HG03066 (cell line): ENCODE measurements at regions not wholly inside any gene's neighbourhood (a gene's known extent, or its start where the extent isn't known, plus 50 kb on each side); places are given as distances from the start of the nearest gene placed in this dataset.

ENCODE experiments used
- ATAC-seq: cut with Tn5 transposase; IDR thresholded peaks from one replicate; pipeline ENCODE4 v1.9.1; 2021; ENCODE audit warnings: low read depth; ENCODE audit not compliant: unreplicated experiment

GRCh38 chr6:81694855-81695254 lies 57.6 kb downstream of the TENT5A start:
- no peak for ATAC-seq

DNA sequence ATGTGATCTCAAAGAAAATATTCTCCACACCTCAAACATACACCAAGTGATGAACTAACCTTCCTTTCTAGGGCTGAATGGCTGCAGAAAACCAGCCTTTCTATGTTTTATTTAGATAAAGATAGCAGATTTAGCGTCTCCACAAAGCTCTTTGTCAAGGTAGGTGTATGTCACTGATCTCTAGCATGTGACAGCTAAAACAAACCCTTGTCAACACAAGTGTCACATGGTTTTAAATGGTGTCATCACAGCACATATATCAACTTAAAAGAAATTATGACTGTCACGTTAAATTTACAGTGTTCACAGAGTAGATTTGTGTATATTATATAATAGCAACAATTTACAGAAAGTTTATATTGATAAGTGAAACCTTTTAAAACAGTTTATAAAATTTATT lies 58.3 kb downstream of the TENT5A start:
- no peak for ATAC-seq

GRCh38 chr6:81693266-81693665 lies 59.2 kb downstream of the TENT5A start:
- ATAC-seq: no peak

DNA sequence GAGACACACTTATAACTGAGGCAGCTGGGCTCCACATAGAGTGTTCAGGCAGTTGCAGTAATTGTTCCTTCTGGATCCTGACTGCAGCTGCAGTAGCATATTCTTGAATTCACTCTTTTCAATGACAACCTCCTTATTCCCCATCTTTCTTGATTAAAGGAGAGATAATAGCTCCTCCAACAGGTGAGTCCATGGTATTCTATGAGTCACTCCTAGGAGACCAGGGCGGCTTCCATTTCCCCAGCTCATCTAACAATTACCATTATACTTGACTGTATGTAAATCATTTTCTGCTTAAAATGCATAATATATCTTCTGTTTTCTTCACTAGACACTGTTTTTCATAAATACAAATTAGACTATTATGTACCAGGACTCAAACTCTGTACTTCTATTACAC lies 62.4 kb downstream of the TENT5A start:
- ATAC-seq: no peak

GRCh38 chr6:81689580-81689979 lies 62.9 kb downstream of the TENT5A start:
- no peak for ATAC-seq

- no peak for ATAC-seq
Measured at GRCh38 chr6:81683912-81684311, 68.6 kb downstream of the TENT5A start.

- ATAC-seq: no peak
Measured at GRCh38 chr6:81682858-81683620, 69.4 kb downstream of the TENT5A start.

GRCh38 chr6:81682235-81682795 lies 70.2 kb downstream of the TENT5A start:
- ATAC-seq: no peak

DNA sequence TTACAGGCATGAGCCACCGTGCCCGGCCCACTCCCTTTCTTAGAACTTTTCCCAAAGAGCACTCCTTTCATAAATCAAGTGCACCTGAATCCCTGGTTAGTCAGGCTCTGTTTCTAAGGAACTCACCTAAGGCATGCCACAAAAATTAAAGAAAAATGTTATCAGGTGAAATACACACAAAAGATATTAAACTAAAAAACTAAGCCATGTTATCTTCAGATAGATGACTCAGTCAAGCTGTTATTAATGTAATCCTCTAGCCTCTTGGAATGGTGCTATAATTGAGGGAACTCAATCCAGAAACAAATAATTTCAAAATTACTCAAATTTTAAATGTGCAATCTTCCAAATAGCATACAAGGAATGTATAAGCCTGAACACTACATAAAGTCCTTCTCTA lies 83.0 kb downstream of the TENT5A start:
- no peak for ATAC-seq

DNA sequence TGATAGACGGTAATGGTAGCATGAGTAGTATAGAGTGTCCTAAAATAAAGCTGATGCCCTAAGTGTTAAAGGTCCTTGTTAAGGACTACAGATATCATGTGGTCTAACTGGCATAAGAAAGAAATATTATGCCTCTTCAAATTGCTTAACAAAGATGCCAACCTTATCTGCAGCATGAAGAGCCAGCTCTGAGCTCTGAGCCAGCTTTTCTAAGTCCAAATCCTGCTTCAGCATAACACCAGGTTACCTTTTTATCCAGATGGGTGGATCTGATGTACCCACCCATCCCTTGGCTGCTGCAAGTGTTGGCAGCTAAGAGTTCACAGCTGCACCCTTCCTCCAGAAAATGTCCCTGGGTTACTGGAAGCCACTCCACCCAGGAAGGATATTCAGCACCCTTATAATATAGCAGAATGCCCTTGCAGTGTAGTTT lies 83.8 kb downstream of the TENT5A start:
- ATAC-seq: no peak

DNA sequence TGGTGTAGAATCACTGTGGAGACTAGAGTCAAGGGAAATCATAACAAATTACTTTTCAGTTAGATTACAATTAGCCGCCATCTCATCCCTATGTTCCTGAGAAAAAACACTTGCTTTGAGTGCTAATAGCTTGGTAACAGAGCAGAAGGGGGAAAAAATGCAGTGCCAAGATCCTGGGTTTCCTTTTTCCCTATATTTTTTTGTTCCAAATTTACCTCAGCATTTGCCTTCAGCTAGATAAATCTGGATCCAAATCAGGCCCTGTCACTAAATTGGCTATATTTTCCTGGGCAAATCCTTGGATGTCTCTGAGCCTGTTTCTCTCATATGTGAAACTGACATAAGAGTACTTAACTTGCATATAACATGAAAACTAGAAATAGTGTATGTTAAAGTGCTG lies 86.0 kb downstream of the TENT5A start:
- no peak for ATAC-seq

- no peak for ATAC-seq
Measured at GRCh38 chr6:81656231-81656630, 96.2 kb downstream of the TENT5A start.

DNA sequence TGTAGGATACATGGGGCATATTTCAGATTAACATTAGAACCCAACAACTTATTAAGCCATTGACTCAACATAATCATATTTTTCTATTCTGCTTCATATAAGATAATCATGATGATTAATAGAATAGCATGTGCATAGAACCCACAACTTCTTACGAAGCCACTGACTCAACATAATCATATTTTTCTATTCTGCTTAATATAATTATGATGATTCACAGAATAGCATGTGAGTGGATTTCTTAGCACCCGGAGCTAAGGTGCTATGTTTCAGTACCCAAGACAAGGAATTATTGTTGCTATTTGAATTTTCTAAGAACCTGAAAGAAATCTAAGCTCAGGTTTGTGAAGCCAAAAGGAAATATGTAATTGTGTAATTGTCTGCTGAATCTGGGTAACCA lies 96.8 kb downstream of the TENT5A start:
- no peak for ATAC-seq

DNA sequence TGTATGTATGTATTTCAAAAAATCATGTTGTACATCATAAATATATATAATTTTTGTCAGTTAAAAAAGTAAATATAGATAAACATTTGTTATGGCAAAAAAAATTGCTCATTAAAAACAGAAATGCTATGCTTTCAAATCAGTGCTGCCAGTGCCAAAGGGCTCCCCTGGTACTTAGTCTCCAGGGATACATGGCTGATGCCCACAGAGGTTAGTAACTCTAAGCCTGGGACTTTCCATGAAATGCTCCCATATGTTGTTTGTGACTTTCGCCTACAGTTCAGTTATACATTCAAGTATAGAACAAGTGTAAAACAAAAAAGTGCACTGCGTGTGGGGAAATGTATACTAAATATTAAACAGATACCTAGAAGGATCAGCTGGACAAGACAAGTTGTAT lies 104.0 kb downstream of the TENT5A start:
- no peak for ATAC-seq

DNA sequence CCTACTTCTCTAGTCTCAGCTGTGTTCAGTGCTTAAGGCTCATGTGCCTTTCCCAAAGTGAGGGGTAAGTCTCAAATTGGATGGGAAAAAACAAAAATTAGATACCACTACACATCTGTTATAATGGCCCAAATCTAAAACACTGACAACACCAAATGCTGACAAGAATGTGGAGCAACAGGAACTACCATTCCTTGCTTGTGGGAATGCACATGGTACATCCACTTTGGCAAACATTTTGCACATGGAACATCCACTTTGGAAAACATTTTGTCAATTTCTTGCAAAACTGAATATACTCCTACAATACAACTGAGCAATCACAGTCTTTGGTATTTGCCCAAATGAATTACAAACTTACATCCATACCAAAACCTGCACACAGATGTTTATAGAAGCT lies 109.3 kb downstream of the TENT5A start:
- no peak for ATAC-seq

- no peak for ATAC-seq
Measured at GRCh38 chr6:81640891-81641290, 111.6 kb downstream of the TENT5A start.

DNA sequence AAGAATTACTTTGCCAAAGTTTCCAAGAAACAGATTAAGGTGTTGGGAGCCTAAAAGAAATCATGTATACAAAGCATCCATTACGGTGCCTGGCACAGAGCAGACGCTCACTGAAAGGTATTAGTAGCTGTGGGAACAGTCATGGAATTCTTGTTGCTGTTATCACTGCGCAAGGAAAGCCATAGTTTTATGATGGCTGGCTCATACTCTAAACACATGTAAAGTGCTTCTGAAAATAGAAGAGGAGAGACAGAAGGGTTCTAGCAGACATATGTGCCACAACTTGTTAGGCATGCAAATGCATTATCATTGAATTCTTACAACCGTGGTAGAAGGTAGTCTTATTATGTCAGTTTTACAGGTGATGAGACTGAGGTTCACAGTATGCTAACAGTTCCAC lies 112.4 kb downstream of the TENT5A start:
- no peak for ATAC-seq

- ATAC-seq: no peak
Measured at GRCh38 chr6:81638366-81638765, 114.1 kb downstream of the TENT5A start.

- ATAC-seq: no peak
Measured at GRCh38 chr6:81636930-81637568, 115.4 kb downstream of the TENT5A start.

DNA sequence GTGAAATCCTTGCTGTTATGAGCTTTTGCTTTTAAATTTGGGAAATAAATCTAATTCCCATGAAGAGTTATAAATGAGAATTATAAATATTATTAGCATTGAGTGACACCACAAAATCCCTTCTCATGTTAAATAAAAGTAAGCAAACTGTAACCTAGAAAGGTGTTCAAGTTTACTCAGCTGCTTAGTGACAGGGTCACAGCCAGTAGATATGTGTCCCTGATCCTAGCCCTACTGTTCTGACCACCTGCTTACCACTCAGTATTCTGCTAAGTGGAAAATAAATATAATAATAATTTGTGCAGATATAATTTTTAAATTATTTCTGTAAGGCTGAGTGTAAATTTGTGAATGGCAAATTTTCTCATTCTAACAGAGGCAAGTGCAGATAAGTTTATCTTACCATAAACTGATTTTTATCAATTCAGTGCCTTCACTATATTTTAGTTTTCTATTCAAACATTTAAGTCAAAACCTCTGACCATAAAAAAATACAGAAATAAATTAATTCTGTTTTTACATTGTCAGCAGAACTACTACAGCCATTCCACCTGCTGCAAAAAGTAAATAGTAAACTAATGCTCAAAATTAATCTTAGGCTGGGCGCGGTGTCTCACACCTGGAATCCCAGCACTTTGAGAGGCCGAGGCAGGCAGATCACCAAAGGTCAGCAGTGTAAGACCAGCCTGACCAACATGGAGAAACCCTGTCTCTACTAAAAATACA lies 118.2 kb downstream of the TENT5A start:
- no peak for ATAC-seq

DNA sequence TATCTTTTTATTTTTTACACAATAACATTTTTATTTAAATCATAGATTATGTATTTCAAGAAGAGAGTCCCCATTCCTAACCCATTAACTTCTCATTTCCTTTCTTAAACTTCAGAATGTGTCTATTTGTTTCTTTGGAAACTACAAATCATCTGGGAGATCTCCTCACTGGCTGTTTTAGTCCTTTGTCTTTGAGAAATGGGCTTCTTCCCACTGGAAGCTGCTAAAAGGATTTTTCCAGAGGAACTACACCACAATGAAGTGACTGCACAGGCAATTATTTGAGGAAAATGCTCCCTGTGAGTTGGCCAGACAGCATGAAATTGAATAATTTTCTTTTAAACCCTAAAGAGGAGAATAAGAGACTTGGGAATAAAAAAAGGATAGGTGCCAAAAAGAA lies 119.1 kb downstream of the TENT5A start:
- ATAC-seq: no peak
